ENCODE measurements at regions not wholly inside any gene's neighbourhood (a gene's known extent, or its start where the extent isn't known, plus 50 kb on each side); places are given as distances from the start of the nearest gene placed in this dataset.

DNA sequence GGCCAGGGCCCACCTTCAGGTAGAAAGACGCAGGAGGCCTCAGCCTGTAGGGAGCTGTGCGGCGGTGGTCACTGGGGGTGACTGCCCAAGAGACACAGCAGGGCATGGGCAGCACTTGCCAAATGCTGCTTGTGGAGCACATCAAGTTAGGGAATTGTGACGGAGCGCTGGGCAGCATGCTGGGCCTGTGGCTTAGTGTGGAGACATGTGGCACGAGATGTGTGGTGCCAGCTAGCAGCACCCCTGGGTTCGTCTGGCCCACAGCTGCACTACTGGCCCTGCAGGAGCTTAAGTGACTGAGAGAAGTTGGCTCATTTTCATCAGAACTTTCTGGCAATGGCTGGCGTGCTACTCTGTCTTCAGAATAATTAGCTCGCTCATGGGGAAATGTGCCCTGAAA, 213.1 kb upstream of the SYNDIG1 start:
- DNase-seq = no peak

DNA sequence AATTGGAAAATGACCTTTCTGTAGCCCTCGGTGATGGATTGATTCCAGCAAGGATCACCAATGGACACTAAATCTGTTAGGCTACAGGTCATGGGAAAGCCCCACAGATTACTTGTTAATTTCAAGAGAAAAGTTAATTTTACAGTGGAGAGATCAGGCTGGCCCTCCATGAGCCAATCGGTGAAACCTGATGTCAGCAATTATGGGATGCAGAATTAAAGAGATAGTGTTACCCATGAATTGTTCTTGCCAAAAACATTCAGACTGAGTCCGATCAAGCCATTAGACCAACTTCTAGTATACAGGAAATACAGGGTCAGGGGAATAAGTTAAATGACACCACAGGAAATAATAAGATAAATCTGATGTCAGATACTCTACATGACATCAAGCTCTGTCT, 214.9 kb upstream of the SYNDIG1 start:
- DNase-seq = no peak

DNA sequence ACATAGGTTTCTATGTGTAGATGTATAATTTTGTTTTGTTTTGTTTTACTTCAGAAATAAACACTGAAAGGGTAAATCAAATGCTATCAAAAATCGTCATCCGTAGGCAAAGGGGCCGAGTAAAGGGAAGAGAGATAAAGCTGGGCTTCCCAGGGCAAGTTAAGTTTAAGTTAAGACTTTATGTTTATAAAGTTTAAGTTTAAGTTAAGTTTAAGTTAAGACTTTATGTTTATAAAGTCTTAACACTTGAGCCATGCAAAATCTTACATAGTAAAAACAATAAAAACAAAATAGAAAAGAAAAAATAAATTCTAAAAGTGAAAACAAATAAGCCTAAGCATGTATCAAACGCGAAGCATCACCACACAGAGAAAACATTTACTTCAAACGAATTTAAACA, 216.1 kb upstream of the SYNDIG1 start:
- no peak for DNase-seq

DNA sequence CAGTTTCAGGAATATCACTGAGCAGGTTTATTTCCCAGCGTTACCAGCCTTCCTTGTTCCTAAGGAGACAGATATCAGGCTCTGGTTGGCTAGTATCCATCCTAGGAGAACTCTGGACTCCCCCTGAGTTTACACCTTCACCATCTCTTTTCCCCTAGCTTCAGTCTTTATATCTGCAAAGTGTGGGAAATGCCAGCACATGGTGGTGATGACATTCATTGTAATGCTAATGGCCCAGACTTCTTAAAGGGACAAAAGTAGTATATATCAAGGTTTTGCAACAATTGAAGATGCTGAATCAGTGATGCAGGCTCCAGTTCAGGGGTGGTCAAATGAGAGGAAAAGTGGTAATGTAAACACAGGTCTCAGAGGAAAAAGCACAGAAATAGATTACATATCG, 224.3 kb upstream of the SYNDIG1 start:
- no peak for DNase-seq

DNA sequence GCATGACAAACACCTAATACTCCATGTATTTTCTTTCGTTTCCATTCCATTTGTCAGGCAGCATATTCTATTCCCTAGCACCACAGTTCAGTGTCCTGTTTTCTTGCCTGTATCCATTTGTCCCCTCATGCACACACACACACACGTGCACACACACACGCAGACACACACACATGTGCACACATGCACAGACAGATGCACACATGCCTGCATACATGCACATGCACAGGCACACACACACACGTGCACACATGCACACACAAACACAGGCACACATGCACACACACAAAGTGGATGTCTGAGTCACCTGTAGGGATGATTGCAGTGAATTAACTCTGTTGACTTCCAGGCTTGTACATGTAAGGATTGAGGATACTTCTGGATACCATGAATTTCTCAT, 226.7 kb upstream of the SYNDIG1 start:
- DNase-seq = no peak

DNA sequence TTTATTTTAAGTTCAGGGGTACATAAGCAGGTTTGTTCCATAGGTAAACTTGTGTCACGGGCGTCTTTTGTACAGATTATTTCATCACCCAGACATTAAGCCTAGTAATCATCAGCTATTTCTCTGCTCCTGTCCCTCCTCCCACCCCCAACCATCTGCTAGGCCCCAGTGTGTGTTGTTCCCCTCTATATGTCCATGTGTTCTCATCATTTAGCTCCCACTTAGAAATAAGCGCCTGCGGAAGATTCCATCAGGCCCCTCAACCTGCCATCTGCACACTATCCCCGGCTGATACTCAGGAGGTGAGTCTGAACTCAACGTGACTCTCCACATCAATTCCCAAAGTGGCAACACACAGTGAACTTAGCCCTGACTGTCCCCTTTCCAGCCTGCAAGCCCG, 228.0 kb upstream of the SYNDIG1 start:
- DNase-seq = no peak

DNA sequence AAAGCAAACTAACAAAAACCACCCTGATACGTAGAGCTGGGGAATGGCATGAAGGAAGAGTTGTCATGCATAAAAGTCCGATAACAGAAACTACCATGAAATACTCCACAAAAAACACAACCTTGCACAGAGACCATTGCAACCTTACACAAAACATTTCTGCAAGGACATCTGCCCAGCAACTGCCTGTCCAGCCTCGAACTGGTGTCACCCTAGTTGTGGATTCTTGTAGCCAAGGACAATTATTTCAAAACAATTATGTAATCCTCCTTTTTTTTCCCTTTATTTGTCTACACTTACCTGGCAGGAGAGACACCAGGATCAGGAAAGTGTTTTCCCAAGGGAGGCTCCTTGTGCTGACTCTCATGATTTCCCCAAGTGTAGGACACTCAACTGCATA, 232.5 kb upstream of the SYNDIG1 start:
- no peak for DNase-seq

DNA sequence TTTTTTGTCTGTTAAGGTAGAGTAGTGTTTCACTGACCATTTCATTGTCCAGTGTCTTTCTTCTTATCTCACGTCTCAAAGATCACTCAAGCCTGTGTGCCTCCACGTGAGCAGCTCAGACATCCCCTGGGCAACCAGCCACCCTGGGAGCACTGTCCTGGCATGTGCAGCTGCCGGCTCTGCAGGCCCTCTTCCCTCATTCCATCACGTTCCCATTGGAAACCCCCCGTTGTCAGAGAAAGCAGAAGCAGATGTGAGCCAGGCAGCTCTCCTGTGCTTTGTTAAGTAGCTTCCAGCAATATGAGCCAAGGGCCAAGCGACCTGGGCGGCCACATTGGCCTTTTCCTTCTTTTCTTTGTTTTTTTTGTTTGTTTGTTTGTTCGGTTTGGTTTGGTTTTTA, 233.2 kb upstream of the SYNDIG1 start:
- no peak for DNase-seq

DNA sequence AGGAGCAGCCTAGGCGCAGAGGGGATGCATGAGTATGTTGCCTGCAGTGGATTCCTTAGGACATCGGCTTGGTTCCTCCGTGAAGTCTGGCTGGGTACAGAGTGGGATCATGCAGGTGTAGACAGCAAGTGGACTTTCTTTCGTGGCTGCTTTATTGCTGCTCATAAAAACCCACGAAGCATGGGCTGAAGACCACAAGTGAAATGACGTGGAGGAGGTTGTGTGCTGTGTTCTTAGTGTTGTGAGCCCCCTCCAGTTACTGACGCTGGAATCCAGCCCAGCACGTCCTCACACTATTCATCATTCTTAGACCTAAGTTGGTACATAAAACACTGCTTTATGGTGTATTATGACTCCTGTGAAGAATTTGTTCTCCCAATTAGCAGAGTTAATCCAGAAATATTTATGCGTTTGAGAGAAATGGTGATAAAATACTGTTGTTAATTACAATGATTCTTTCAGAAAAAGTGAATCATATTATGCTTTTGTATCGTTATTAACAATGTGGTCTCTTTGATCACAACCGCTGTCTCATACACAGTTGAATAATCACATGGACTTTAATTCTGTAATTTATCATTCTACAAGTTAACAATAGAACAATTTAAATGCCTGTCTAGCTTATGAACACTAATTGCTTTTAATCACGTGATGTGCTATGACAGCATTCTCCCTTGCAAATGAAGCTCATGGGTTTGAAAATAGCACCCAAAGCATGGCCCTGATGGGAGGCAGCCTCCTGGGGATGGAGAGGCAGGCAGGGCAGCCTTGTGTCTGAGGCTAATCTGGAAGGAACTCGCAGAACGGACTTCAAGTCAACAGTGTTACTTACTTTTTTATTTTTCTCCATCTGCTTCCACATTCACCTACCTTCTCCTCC, 233.9 kb upstream of the SYNDIG1 start:
- DNase-seq = no peak

DNA sequence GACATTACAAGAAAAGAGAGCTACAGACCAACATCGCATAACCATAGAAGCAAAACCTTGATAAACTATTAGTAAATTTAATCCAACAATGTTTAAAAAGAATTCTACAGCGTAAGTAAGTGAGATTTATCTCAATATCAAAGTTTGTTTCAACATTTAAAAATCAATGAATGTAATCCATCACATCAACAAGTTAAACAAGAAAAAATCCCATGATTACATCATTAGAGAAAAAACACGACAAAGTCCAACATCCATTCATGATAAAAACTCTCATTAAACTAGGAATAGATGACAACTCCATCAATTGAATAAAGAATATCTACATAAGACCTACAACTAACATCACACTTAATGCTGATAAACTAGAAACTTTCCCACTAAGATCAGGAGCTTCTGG, 239.0 kb upstream of the GGTLC1 start:
- DNase-seq = no peak

DNA sequence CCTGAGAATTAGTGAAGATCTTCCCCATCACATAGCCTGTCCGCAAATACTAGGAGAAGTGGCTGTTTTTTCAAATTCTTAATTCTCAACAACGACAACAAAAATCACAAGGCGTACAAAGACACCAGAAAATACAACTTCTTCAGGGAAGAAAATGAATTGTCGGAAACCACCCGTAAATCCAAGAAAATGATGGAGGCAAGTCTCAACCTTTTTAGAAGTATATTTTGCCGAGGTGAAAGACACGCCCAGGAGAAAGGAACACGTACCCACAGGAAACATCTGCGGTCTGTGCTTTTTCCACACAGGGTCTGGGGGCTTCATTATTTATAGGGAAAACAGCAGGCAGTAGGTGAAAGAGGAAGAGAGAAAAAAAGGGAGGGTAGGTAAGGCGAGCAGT, 223.9 kb upstream of the GGTLC1 start:
- DNase-seq = no peak

DNA sequence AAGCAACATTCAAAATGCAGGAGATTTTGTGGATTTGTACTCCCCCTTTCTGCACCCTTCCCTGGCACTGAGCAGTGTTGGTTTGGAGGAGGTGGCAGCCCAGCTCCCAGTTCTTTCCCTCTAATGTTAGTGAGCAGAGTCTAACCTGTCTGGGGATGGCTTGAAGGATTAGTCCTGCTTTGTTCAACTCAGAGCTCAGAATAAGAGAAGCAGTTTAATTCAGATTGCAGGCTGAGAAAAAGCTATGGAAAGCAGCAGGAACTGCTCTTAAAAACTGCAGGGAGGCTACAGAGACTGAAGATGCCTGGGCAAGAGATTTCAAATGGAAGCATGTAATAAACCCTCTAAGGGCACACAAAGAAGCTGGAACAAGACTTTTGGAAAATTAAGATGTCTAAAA, 223.4 kb upstream of the GGTLC1 start:
- DNase-seq = no peak

DNA sequence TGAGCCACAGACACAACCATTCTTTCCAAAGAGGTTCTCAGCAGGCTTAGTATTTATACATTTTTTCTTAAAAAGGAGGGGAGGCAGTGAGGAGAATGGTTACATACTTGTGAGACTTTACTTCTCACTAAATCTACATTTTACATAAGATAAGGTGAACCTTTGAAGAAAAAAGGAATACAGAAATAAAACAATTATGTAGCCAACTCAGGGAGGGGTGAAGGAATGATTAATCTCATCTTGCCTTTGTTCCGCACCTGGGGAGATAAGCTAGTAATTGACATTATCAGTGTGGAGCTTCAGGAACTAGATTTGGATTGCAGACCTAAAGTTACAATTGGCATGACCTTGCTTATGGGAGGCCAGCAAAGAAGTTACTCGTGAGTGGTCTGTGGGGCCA, 221.8 kb upstream of the GGTLC1 start:
- no peak for DNase-seq

DNA sequence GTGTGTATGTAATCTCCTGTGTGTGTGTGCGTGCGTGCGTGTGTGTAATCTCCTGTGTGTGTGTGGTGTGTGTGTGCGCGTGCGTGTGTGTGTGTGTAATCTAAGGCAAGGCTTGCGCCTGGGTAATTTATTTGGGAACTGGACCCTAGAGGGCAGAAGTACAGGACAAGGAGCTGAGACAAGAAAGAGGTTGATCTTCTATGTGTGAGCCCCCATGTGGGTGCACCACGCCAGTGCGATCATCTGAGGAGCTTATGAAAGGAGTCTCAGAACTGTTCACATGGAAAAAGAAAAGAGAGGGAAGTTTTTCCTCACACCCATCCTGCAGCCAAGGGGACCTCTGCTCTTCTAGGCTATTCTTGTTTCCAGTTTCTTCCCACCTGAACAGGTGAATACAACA, 220.1 kb upstream of the GGTLC1 start:
- no peak for DNase-seq

DNA sequence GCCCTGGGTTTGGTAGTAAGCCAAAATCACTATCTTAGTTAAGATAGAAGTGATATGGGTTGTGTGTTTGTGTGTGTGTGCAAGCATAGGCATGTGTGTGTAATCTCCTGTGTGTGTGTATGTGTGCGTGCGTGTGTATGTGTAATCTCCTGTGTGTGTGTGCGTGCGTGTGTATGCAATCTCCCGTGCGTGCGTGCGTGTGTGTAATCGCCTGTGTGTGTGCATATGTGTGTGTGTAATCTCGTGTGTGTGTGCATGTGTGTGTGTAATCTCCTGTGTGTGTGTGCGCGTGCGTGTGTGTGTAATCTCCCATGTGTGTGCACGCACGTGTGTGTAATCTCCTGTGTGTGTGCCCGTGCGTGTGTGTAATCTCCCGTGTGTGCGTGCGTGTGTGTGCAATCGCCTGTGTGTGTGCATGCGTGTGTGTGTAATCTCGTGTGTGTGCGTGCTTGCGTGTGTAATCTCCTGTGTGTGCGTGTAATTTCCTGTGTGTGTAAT, 219.3 kb upstream of the GGTLC1 start:
- no peak for DNase-seq

DNA sequence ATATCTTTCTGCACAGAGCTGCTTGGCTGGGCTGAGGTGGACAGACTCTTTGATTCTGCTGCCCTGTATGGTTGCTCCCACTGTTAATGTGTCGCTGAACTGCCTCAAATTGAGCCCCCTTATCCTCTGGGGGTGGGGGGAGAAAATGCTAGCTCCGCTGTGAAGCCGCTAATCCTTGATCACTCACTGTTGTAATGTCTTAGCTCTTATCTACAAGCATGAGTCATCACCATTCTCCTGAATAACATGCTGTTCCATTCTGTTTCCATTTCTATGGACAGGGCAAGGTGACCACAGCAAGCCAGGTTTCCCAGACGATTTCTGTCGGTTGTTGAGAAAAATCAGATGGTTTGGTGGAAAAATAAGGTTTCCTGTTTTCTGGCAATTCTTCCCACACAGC, 218.4 kb upstream of the GGTLC1 start:
- DNase-seq = no peak

DNA sequence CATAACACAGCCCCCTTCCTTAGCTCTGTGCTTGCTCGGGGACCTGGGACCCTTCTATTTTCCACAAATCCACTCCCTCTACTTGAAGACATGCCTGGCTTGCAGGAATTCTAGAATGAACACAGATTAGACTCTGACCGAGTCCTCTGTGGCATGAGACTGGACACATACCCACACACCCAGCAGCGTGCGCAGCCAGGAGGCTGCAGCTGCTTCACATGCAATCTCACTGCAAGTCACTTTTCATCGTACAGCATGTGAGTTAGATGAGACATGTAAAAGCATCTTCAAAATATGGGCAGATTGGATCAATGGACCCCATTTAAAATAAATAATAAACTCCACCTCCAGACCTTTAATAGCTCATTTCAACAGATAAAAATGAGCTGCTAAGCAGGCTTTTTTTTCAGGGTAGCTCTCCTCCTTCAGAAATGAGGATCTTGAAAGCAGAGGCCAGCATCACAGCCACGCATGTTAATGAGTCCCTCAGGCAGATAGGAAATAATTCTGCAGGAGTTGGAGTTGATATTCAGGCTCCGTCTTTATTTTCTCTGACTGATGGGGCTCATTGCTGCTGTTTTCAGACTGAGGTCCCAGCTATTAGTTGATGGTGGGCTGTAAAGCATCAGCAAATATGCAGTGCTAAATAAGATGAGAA, 215.1 kb upstream of the GGTLC1 start:
- DNase-seq = no peak

DNA sequence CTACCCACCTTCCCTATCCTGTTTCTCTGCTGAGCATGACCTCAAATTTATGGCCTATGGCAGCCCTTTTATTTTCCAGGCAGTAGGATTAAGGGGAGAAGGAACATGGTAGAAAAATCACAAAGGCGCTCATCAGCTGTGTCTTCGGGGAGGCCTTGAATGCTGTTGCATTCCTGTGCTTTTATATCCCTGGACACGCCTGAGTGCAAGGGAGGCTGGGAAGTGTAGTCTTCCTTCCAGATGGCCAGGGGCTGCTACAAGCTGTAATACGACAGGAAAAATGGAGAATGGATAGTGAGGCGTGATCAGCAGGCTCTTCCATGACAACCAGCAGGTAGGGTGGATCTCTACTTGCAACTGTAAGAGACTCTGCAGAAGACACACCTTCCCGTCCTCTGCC, 210.9 kb upstream of the GGTLC1 start:
- no peak for DNase-seq

DNA sequence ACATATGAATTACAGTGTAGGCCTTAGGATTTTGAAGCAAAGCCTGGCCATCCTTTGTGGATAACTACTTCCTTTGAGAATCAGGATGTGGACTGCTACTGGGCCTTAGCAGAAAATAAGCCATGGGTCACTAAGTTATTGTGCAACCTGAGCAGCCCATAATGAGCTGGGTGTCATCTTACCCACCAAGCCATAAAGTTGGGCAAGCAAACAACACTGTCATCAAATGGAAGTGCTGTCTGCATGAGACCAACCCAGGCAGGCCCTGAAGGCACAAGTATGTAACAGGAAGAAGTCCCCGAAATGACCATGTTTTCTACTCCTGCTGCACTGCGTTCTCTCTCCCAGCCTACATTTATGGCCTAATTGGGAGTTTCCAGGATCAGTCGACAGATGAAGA, 205.6 kb upstream of the GGTLC1 start:
- no peak for DNase-seq

DNA sequence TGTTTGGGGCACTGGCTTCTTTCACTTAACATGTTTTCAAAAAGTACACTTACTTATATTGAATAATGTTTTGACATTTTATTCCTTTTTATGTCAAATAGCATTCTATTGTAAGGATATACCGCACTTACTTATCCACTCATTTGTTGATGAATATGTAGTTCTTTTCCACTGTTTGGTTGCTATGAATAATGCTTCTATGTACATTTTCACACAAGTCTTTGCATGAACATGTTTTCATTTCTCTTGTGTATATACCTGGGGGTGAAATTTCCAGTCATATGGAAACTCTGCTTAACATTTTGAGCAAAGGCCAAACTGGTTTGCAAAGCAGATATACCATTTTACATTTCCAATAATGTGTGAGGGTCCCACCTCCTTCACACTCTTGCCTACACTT, 202.3 kb upstream of the GGTLC1 start:
- DNase-seq = no peak

DNA sequence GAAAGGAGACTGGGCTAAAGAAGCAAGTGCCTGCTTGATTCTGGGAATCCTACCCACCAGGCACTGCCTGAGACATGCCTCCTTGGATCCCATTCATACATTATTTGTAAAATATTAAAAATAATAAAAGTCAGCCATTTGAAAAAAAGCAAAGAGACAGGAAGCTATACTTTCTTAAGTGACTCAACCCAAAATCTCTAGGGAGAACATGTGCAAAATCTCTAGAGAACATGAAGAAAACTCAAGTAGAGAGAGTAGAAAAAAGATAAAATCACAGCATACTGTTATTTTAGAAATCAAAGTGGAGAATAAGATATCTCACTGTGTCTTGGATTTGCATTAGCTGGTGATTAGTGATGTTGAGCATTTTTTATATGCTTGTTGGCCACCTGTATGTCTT, 197.2 kb upstream of the GGTLC1 start:
- no peak for DNase-seq

DNA sequence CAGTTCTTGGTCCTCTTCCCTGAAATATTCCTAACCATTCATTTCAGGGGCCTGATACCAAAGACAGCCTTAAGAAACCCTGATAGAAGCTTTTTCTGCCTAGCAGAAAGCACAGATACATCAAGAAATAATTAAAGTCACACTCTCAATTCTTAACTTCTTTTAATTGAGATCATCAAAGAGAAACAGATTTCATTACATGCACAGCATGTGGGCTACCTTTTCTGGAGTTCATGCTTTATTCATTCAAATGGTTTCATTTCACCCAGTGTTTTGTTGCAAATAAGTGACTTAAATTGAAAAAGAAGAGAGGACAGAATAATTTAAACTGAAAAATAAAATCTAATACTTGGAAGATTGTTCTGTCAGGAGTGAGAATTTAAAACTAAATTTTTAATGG, 192.6 kb upstream of the GGTLC1 start:
- no peak for DNase-seq

DNA sequence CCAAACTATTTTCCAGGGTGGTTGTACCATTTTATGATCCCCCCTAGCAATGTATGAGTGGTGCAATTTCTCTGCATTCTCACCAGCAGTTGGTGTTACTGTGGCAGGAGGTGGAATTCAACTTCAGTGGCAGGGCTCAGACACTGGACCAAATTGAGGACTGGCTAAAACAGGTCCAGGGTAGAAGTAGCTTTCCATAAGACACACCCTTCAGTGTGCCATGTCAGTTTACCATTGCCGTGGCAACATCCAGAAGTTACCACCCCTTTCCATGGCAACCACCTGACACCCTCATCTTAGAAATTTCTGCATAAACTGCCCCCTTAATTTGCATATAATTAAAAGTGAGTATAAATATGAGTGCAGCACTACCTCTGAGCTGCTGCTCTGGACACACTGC, 180.7 kb upstream of the GGTLC1 start:
- no peak for DNase-seq

DNA sequence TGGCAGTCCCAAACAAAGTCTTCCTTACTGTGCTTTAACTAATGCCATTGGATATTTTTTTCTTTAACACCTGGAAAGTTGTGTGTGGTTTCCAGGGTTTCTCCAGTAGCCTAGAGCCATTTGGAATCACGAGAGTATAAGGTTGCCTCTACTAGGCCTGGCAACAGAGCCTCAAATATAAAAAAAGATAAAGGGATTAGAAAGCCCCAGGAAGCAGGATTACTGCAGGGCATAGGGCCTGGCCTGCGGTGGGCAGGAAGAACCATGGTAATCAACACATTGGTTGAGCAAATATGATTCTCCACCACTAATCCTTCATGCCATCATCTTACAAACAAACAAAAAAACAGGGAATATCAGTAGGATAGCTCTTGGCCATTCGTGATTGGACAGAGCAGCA, 177.8 kb upstream of the GGTLC1 start:
- no peak for DNase-seq

DNA sequence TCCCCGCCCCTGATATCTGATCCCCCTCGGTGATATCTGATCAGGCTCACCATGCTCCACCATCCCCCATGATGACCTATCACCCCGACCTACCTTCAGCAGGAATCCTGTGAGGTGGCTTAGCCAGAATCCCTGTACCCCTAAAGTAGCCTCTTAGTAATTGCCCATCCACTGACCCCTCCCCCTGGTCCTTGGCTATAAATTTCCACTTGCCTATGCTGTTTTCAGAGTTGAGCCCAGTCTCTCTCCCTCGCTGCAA, 177.5 kb upstream of the GGTLC1 start:
- DNase-seq = no peak
